NCI-H345 (cell line): ENCODE measurements at regions not wholly inside any gene's neighbourhood (a gene's known extent, or its start where the extent isn't known, plus 50 kb on each side); places are given as distances from the start of the nearest gene placed in this dataset.

Source experiments
- DNase-seq: peaks from one replicate; lab custom pipeline; 2025; lab: John Stamatoyannopoulos, UW

DNA sequence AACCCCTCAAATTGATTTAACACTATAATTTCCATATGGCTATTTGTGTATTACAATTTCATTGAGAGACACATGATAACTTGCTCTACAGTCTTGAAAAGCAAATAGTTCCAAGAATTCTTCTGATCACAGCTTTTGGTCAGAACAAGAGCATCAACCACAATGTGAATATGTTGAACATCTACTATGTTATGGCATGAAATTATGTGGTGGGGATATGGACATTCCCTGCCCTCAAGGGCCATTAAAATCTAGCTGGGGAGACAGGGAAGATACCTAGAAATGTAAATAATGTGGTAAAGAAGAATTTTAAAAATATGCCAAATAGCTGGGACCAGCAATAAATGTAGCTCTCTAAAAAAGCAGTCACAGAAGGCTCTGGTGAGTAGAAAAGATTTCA lies 262.2 kb downstream of the FZD1 start:
- no peak for DNase-seq

DNA sequence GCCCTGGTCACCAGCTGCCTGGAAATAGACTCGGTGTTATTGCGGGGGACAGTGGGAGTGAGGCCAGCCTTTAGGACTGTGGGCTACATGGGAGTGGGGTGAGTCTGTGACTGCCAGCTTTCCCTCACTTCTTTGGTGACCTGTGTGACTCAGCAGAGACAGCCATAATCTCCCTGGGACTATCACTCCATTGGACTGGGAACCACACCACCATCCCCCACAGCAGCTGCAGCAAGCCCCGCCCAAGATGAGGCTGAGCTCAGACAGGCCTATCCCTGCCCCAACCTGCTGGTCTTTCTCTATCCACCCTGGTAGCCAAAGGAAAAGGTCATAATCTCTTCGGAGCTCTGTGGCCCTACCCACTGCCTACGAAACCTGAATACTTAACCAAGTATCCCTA lies 263.2 kb downstream of the FZD1 start:
- DNase-seq = no peak

DNA sequence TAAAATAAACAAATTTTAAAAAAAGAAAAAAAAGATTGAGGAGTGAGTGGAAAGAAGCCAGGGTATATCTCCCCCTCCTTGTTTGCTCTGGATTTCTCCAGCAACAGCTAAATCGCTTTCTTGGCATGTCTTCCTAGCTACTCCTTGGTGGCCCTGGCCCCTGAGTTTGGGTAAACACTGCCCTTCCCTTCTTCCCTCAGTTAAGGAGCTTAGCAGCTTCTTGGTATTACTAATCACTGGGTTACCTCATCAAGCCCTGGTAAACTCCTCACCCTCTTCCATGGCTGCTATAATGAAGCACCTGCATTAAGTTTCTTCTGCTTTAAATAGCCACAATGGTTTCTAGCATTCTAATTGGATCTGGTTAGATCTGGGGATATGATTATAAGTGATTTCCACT lies 269.8 kb downstream of the FZD1 start:
- no peak for DNase-seq

- no peak for DNase-seq
These were observed 273.3 kb downstream of the FZD1 start for GRCh38 chr7:91537260-91538152.

GRCh38 chr7:91541641-91542040 lies 277.4 kb downstream of the FZD1 start:
- no peak for DNase-seq

DNA sequence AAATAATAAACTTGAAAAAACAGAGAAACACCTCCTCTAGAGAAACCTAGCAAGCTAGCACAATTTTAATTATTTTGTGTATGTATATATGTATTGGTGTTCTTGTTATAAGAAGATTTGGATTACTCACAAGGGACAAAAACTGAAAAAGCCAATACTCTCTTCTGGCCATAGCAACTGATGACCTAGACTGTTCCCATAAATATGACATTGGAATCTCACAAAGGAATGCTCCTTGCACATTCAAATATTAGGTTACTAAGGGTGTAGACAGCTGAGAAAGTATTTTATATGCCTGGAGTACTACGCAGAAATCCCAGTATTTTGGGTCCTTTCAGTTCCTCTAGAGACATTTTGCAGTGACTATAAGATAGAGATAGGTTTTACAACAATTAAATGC lies 279.4 kb downstream of the FZD1 start:
- DNase-seq = no peak

DNA sequence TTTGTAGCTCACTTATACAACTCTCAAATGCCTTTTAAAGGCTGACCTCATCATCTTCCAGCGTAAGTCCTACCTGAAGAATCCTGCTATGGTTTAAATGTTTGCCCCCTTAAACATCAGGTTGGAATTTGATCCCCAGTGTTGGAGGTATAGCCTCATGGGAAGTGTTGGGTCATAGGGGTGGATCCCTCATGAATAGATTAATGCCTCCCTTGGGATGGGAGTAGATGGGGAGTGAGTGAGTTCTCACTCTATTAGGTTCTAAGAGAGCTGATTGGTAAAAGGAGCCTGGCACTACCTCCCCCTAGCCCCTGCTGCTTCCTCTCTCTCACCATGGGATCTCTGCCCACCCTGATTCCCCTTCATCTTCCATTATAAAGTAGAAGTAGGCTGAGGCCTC lies 285.6 kb downstream of the FZD1 start:
- DNase-seq = no peak

- no peak for DNase-seq
These were observed 286.7 kb downstream of the FZD1 start for GRCh38 chr7:91550931-91551330.

DNA sequence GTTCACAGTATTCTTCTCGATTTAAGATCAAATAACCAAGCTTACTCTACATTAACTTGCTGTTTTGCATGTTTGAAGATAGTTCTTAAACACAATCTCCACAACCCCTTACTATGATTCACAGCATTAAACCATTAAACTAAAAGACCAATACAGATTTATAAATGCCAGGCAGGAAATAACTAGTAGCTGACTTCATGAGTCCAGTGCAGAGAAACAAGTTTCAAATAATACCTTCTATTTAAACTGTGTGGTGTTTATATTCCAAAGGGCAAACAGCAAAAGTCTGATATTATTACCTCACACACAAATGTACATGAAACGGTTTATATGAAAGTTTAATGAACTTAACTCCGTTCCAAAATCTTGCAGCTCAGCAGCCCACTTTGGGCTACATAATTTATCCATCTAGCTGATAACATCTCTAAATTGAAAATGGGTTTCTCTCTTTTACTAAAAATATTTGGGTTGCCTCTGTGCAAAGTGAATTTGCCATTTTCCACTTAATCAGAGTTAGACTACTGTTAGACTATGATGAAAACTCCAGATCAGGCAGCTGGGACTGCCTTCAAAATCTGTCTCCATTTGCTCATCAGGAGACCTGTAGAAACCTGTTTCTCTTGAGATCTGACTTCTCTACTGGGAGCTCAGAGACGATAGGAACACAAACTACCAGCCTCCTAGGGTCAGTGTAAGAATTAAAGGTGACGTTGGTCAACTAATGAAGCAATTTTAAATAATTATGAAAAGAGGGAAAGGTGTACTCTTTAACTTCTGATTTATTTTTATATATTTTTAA lies 287.3 kb downstream of the FZD1 start:
- DNase-seq = no peak

DNA sequence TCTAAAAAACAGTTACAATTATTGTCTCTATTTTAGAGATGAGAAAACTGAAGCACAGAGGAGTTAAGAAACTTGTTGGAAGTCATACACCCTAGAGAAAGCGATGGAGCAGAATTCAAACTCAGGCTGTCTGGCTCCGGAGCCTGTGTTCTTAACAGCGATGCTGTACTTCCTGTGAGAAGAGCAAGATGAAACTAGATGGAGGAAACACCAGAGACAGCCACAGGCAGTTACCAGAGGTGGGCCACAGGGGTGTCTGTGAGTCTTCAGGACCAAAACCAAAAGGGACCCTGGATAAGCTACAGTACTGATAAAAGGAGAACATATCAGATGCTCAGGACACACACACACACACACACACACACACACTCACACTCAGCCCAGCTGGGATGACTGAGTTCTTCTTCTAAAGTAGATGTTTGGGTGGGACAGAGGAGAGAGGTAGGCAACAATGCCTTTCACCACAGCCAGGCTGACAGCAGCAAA lies 289.2 kb downstream of the FZD1 start:
- DNase-seq = no peak

GRCh38 chr7:91554883-91555282 lies 290.6 kb downstream of the FZD1 start:
- DNase-seq = no peak

GRCh38 chr7:91556239-91556638 lies 292.0 kb downstream of the FZD1 start:
- no peak for DNase-seq

DNA sequence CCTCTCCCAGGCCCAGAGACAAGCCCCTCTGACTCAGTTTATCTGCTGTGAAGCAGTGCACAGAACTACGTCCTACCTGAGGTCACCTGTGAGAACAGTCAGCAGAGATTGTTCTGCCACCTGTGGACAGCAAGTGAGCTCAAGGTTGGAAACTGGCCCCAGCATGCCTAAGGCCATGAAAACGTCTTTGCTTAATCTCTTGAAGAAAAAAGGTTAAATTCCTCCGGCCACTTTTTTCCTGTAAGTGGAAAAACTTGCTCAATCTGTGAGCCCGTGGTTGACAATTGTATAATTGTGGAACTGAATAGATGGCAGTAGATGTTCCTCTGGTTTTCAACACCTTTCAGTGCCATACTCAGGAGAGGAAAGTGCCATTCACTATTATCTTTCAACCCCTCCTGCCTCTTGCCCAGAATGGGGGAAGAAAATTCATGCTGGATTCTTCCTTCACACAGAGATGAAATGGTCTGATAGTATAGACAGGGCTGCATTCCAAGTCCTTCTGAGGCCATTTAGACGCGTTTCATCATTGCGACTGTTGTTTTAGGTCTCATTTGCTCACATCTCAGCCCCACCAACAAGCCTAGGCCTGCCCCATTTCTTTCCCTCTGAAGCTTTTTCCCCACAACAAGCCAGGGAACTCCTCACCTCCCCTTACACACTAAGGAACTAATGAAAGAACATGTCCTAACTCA lies 292.9 kb downstream of the FZD1 start:
- no peak for DNase-seq

DNA sequence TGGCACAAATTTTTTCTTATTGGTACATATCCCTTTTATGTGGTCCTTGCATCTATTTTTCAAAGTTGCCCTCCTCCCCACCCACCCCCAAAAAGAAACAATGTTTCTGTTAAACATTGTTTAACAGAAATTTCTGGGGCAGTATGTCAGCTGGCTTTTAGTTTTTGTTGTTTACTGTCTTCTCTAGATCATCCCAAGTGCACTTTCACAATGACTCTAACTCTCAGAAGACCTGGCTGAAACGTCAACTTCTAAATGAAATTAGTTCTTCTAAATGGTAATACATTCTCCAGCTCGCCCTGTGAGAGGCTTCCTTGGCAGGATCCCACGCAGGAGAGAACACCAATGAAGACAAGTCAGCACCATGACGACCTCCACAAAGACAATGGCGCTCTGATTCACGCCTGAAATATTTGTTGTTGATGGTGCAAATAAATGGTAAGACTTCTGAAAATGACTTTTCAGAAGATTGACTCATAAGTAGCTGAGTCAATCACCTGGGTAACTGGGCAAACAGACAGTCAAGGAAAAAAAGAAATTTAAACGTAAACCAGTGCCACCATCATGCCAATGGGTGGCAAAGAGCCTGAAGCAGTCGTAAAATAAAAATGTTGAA lies 293.7 kb downstream of the FZD1 start:
- DNase-seq = no peak

GRCh38 chr7:91559947-91560346 lies 295.7 kb downstream of the FZD1 start:
- no peak for DNase-seq

DNA sequence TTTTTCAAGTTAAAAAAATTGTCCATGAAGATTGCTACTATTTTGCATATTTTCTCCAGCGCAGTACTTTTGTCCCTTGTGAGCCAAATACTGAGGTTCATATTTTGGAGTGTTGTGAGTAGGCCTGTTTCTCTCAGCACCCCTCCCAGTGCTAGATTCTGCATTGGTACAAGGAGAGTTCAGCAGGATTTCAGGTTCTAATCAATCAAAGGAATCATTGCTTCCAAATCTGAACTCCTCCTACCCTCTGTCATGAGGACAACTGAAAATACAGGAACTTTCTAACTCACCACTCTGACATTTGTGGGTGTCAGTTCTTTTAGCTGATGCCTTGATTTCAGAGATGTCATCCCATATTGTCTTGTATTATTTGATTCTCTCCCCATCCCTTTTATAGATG lies 299.9 kb downstream of the FZD1 start:
- no peak for DNase-seq

DNA sequence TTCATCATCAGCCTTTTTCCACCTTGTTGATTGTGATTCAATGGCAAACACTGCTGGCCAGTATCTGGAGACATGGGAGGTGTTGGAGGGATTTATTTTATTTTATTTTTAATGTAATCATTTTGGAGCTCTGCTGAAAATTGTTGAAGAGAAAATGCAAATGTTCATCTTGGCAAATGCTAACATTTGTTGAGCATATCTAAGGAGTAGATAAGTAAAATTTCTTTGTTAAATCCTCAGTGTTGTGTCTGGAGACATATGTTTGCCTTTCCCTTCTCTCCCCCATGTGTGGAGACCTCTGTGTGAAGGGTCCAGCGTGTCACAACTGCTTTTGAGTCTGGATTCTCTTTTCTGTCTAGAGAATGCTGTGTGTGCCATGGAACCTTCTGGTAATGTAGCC lies 300.3 kb downstream of the FZD1 start:
- no peak for DNase-seq

DNA sequence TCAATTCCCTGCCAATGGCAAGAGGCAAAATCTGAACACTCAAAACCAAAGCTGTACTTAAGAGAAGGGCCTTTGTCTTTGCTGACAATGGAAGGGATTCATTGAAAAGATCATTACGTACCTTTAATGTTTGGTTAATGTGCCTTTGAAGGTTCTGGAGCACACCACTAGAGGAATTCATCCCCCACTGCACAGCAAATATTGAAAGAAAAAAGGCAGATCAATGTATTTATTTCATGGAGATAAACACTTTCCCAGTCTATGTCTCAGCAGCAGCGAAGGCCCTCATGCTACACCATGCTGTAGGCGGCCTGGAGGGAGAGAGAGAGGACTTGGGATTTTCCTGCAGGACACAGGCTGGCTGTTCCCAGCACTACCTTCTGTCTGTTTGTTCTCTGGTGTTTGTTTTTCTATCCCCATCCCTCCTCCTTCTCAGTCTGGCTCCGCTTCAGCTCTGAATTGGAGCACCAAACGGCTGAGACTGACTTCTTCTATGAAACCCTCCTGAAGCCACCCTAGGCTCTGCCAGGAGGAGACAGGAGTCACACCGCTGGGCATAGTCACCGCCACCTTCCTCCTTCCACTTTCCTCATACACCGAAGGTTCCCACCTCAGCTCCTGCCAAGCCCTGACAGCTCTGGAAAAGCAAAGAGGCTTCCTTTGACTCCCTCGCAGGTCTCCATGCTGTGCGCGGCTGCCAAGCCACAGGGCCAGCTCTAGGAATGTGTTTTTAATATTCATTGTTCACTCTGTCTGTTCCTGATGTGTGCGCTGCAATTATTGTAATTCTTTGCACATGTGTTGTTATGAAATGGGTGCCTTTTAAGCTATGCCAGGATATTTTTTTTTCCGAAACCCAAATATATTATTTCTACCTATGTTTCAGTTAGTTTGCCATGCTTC lies 301.5 kb downstream of the FZD1 start:
- DNase-seq = peak; percentile 68

DNA sequence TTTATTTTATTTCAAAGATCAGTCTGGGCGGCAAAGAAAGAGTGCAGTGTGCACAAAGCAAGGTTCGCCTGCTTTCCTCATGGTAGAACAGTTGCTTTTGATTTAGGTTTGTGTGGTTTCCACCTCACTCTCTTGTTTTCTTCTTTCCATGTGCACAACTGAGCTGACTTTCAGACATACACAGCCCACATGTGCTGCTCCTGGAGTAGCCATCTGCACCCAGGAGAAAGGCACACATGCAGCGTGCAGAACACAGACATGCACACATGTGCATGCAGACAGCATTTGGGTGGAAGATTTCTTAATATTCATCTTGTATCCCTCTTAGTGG lies 302.1 kb downstream of the FZD1 start:
- DNase-seq = no peak

- no peak for DNase-seq
These were observed 303.1 kb downstream of the FZD1 start for GRCh38 chr7:91567081-91568012.
